RWPE2 (cell line): ENCODE measurements at regions not wholly inside any gene's neighbourhood (a gene's known extent, or its start where the extent isn't known, plus 50 kb on each side); places are given as distances from the start of the nearest gene placed in this dataset.

ENCODE experiments used
- ATAC-seq: fragments of 200-7000 bp; cut with Tn5 transposase; 3 replicates; pipeline ENCODE4 v1.9.1; 2021; ENCODE audit warnings: low read depth
- DNase-seq: peaks from one replicate; pipeline ENCODE4 v3.0.0-alpha.2; 2020; ENCODE audit warnings: low spot score
- H3K27ac ChIP-seq: fragments of 450-650 bp; 2 replicates; pipeline ENCODE4 v1.5.1; 2017; ENCODE audit warnings: mild to moderate bottlenecking; ENCODE audit not compliant: poor library complexity, severe bottlenecking
- H3K27me3 ChIP-seq: fragments of 250-450 bp; sonication (Bioruptor Pico); 2 replicates; pipeline ENCODE4 v1.5.1; 2021; ENCODE audit warnings: mild to moderate bottlenecking, moderate library complexity; ENCODE audit not compliant: insufficient read depth, poor library complexity, severe bottlenecking
- H3K36me3 ChIP-seq: fragments of 250-450 bp; sonication (Bioruptor Pico); 2 replicates; pipeline ENCODE4 v1.5.1; 2020; ENCODE audit warnings: low read depth, mild to moderate bottlenecking, moderate library complexity
- H3K4me1 ChIP-seq: fragments of 250-450 bp; sonication (Bioruptor Pico); 2 replicates; pipeline ENCODE4 v1.5.1; 2021; ENCODE audit warnings: mild to moderate bottlenecking, moderate library complexity; ENCODE audit not compliant: insufficient read depth, poor library complexity, severe bottlenecking
- H3K4me3 ChIP-seq: fragments of 250-450 bp; sonication (Bioruptor Pico); 2 replicates; pipeline ENCODE4 v1.5.1; 2021; ENCODE audit warnings: mild to moderate bottlenecking, moderate library complexity; ENCODE audit not compliant: severe bottlenecking
- H3K9me3 ChIP-seq: fragments of 250-450 bp; sonication (Bioruptor Pico); 2 replicates; pipeline ENCODE4 v1.5.1; 2021; ENCODE audit warnings: mild to moderate bottlenecking, moderate library complexity; ENCODE audit not compliant: severe bottlenecking
- TF ChIP-seq, protein P1 (sequence below): fragments of 450-650 bp; IDR thresholded peaks from one replicate; pipeline ENCODE4 v1.5.1; 2017; ENCODE audit warnings: mild to moderate bottlenecking, moderate library complexity; ENCODE audit not compliant: poor library complexity, severe bottlenecking

- no peaks in the 10 kb centered on the region for H3K36me3 ChIP-seq
- no peaks in the 10 kb centered on the region for H3K4me1 ChIP-seq
- no peaks in the 10 kb centered on the region for H3K27me3 ChIP-seq
- DNase-seq (no peak), ATAC-seq (no peak)
- TF ChIP-seq, protein P1, sequence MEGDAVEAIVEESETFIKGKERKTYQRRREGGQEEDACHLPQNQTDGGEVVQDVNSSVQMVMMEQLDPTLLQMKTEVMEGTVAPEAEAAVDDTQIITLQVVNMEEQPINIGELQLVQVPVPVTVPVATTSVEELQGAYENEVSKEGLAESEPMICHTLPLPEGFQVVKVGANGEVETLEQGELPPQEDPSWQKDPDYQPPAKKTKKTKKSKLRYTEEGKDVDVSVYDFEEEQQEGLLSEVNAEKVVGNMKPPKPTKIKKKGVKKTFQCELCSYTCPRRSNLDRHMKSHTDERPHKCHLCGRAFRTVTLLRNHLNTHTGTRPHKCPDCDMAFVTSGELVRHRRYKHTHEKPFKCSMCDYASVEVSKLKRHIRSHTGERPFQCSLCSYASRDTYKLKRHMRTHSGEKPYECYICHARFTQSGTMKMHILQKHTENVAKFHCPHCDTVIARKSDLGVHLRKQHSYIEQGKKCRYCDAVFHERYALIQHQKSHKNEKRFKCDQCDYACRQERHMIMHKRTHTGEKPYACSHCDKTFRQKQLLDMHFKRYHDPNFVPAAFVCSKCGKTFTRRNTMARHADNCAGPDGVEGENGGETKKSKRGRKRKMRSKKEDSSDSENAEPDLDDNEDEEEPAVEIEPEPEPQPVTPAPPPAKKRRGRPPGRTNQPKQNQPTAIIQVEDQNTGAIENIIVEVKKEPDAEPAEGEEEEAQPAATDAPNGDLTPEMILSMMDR = no peak
- no peak overlapping the region for H3K27ac ChIP-seq
- H3K4me3 ChIP-seq = no peak overlapping the region
- H3K9me3 ChIP-seq = no peaks in the 10 kb centered on the region
Observed at GRCh38 chr1:222225316-222225691, 322.6 kb downstream of the HHIPL2 start.

DNA sequence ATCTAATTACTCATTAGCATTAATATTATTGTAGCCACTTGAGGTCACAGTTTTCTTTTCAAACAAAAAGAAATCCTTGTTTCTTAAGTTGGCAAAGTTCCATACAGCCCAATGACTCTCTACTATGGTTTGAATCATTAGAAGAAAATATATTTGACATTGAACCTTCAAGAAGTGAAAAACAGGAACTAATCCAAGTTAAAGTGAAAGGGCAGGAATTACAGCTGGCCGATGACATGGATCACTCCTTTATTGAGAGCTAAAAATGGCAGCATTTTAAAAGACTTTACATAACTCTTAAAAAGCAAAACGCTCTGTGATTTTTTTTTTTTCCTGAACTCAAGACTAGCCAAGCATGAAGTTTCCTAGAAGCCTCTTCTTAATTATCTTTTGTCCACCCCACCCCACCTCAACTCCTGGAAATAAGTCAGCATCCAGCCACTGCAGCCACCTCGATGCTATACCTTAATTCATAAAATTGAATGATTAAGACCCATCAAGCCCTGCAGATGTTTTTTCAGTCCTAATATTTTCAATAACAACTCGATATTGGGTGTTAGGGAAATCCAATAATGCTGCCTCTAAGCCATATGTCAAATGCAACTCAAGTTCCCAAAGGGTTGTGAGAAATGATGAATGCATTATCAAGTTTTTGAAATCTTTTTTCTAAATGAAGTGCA, 323.1 kb downstream of the HHIPL2 start:
- Histone ChIP-seq H3K4me3 (no peak overlapping the region), H3K9me3 (no peaks in the 10 kb centered on the region), H3K27ac (no peak overlapping the region), H3K27me3 (no peaks in the 10 kb centered on the region), H3K36me3 (no peaks in the 10 kb centered on the region), H3K4me1 (no peaks in the 10 kb centered on the region)
- no peak for ATAC-seq
- DNase-seq = no peak
- TF ChIP-seq, protein P1 = no peak

GRCh38 chr1:222224156-222224555, 323.7 kb downstream of the HHIPL2 start:
- Histone ChIP-seq H3K36me3 (no peaks in the 10 kb centered on the region), H3K27ac (no peak overlapping the region), H3K9me3 (no peaks in the 10 kb centered on the region), H3K4me3 (no peak overlapping the region), H3K27me3 (no peaks in the 10 kb centered on the region), H3K4me1 (no peaks in the 10 kb centered on the region)
- TF ChIP-seq, protein P1 = no peak
- ATAC-seq = no peak
- no peak for DNase-seq

DNA sequence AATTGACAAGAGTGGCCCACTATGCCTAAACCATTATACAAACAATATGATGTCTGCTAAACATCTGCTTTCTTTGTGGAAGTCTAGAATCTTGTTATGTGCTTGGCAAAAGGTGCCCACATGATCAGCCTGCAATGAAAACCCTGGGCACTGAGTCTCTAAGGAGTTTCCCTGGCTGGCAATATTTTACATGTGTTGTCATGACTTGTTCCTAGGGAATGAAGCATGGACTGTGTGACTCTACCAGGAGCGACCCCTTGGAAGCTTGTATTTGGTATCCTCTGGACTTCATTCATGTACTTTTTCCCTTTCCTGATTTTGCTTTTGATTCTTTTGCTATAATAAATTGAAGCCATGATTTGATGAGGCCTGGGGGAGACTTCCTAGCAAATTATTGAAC, 324.9 kb downstream of the HHIPL2 start:
- Histone ChIP-seq H3K4me1 (no peaks in the 10 kb centered on the region), H3K9me3 (no peaks in the 10 kb centered on the region), H3K27me3 (no peaks in the 10 kb centered on the region), H3K4me3 (no peak overlapping the region), H3K27ac (no peak overlapping the region), H3K36me3 (no peaks in the 10 kb centered on the region)
- DNase-seq (no peak), ATAC-seq (no peak)
- TF ChIP-seq, protein P1 = no peak

- DNase-seq (no peak), ATAC-seq (no peak)
- Histone ChIP-seq H3K27ac (no peak overlapping the region), H3K36me3 (no peaks in the 10 kb centered on the region), H3K27me3 (no peaks in the 10 kb centered on the region), H3K9me3 (no peaks in the 10 kb centered on the region), H3K4me1 (no peaks in the 10 kb centered on the region), H3K4me3 (no peak overlapping the region)
- TF ChIP-seq, protein P1 = no peak
Observed at GRCh38 chr1:222216255-222216754, 331.6 kb downstream of the HHIPL2 start.
